ENCODE measurements at regions not wholly inside any gene's neighbourhood (a gene's known extent, or its start where the extent isn't known, plus 50 kb on each side); places are given as distances from the start of the nearest gene placed in this dataset.
"Not testable (repeated sequence)": the region's sequence is repeated elsewhere in the genome, so short reads cannot be mapped to it uniquely, and the experiment has no call there.

GRCh38 chr20:30397111-30397510, 860.4 kb upstream of the DEFB115 start:
- DNase-seq (ENCODE audit: low read depth in 6 of 9, low spot score in 9 of 9); H3K4me1 ChIP-seq (ENCODE audit: control insufficient read depth in 2 of 2, insufficient read depth in 2 of 2, low read length in 2 of 2); H3K27me3 ChIP-seq (ENCODE audit: control insufficient read depth in 2 of 2, insufficient read depth in 1 of 2, low read length in 1 of 2); H3K9me3 ChIP-seq (ENCODE audit: control insufficient read depth in 2 of 2, insufficient read depth in 1 of 2, low read length in 1 of 2); H3K4me3 ChIP-seq (ENCODE audit: low read length in 2 of 2); H3K27ac ChIP-seq (ENCODE audit: low read depth in 1 of 2, low read length in 1 of 2): not testable (repeated sequence)
- WGBS: 96% methylated on average over 2 of the region's 2 CpGs
- peaks cover 0 to 17% of the 10 kb centered on the region in 2 donors for H3K36me3 ChIP-seq (ENCODE audit: control insufficient read depth in 2 of 2, insufficient read depth in 2 of 2, low read length in 1 of 2)

GRCh38 chr20:30405061-30405460, 852.4 kb upstream of the DEFB115 start:
- peaks cover 0 to 13% of the 10 kb centered on the region in 2 donors for H3K36me3 ChIP-seq (ENCODE audit: control insufficient read depth in 2 of 2, insufficient read depth in 2 of 2, low read length in 1 of 2)
- not testable (repeated sequence) for DNase-seq (ENCODE audit: low read depth in 6 of 9, low spot score in 9 of 9); H3K4me1 ChIP-seq (ENCODE audit: control insufficient read depth in 2 of 2, insufficient read depth in 2 of 2, low read length in 2 of 2); H3K27me3 ChIP-seq (ENCODE audit: control insufficient read depth in 2 of 2, insufficient read depth in 1 of 2, low read length in 1 of 2); H3K9me3 ChIP-seq (ENCODE audit: control insufficient read depth in 2 of 2, insufficient read depth in 1 of 2, low read length in 1 of 2); H3K4me3 ChIP-seq (ENCODE audit: low read length in 2 of 2); H3K27ac ChIP-seq (ENCODE audit: low read depth in 1 of 2, low read length in 1 of 2)
- WGBS: 93% methylated on average over 17 of the region's 18 CpGs

GRCh38 chr20:30405585-30405984, 851.9 kb upstream of the DEFB115 start:
- not testable (repeated sequence) for H3K9me3 ChIP-seq (ENCODE audit: control insufficient read depth in 2 of 2, insufficient read depth in 1 of 2, low read length in 1 of 2); H3K36me3 ChIP-seq (ENCODE audit: control insufficient read depth in 2 of 2, insufficient read depth in 2 of 2, low read length in 1 of 2); DNase-seq (ENCODE audit: low read depth in 6 of 9, low spot score in 9 of 9); H3K27ac ChIP-seq (ENCODE audit: low read depth in 1 of 2, low read length in 1 of 2); H3K27me3 ChIP-seq (ENCODE audit: control insufficient read depth in 2 of 2, insufficient read depth in 1 of 2, low read length in 1 of 2); H3K4me1 ChIP-seq (ENCODE audit: control insufficient read depth in 2 of 2, insufficient read depth in 2 of 2, low read length in 2 of 2); H3K4me3 ChIP-seq (ENCODE audit: low read length in 2 of 2)
- WGBS: 91% methylated on average over 27 of the region's 27 CpGs

- not testable (repeated sequence) for DNase-seq (ENCODE audit: low read depth in 6 of 9, low spot score in 9 of 9); H3K27ac ChIP-seq (ENCODE audit: low read depth in 1 of 2, low read length in 1 of 2); H3K9me3 ChIP-seq (ENCODE audit: control insufficient read depth in 2 of 2, insufficient read depth in 1 of 2, low read length in 1 of 2); H3K27me3 ChIP-seq (ENCODE audit: control insufficient read depth in 2 of 2, insufficient read depth in 1 of 2, low read length in 1 of 2); H3K36me3 ChIP-seq (ENCODE audit: control insufficient read depth in 2 of 2, insufficient read depth in 2 of 2, low read length in 1 of 2); H3K4me1 ChIP-seq (ENCODE audit: control insufficient read depth in 2 of 2, insufficient read depth in 2 of 2, low read length in 2 of 2); H3K4me3 ChIP-seq (ENCODE audit: low read length in 2 of 2)
- WGBS: 0% methylated on average over 1 of the region's 1 CpG
These were observed 851.1 kb upstream of the DEFB115 start for GRCh38 chr20:30406370-30406769.

GRCh38 chr20:30412972-30413371, 844.5 kb upstream of the DEFB115 start:
- Histone ChIP-seq H3K4me1 (ENCODE audit: control insufficient read depth in 2 of 2, insufficient read depth in 2 of 2, low read length in 2 of 2) (no peaks in the 10 kb centered on the region), H3K27ac (ENCODE audit: low read depth in 1 of 2, low read length in 1 of 2) (no peak overlapping the region), H3K27me3 (ENCODE audit: control insufficient read depth in 2 of 2, insufficient read depth in 1 of 2, low read length in 1 of 2) (no peaks in the 10 kb centered on the region), H3K4me3 (ENCODE audit: low read length in 2 of 2) (no peak overlapping the region), H3K9me3 (ENCODE audit: control insufficient read depth in 2 of 2, insufficient read depth in 1 of 2, low read length in 1 of 2) (no peaks in the 10 kb centered on the region), H3K36me3 (ENCODE audit: control insufficient read depth in 2 of 2, insufficient read depth in 2 of 2, low read length in 1 of 2) (no peaks in the 10 kb centered on the region)
- WGBS: 96% methylated on average over 2 of the region's 2 CpGs
- no peak for DNase-seq (ENCODE audit: low read depth in 6 of 9, low spot score in 9 of 9)

GRCh38 chr20:30417387-30417786, 840.1 kb upstream of the DEFB115 start:
- H3K27ac ChIP-seq (ENCODE audit: low read depth in 1 of 2, low read length in 1 of 2); DNase-seq (ENCODE audit: low read depth in 6 of 9, low spot score in 9 of 9); H3K9me3 ChIP-seq (ENCODE audit: control insufficient read depth in 2 of 2, insufficient read depth in 1 of 2, low read length in 1 of 2); H3K36me3 ChIP-seq (ENCODE audit: control insufficient read depth in 2 of 2, insufficient read depth in 2 of 2, low read length in 1 of 2); H3K27me3 ChIP-seq (ENCODE audit: control insufficient read depth in 2 of 2, insufficient read depth in 1 of 2, low read length in 1 of 2); H3K4me1 ChIP-seq (ENCODE audit: control insufficient read depth in 2 of 2, insufficient read depth in 2 of 2, low read length in 2 of 2); H3K4me3 ChIP-seq (ENCODE audit: low read length in 2 of 2): not testable (repeated sequence)
- WGBS: 95% methylated on average over 4 of the region's 4 CpGs

GRCh38 chr20:30418378-30418777, 839.1 kb upstream of the DEFB115 start:
- not testable (repeated sequence) for H3K36me3 ChIP-seq (ENCODE audit: control insufficient read depth in 2 of 2, insufficient read depth in 2 of 2, low read length in 1 of 2); H3K4me1 ChIP-seq (ENCODE audit: control insufficient read depth in 2 of 2, insufficient read depth in 2 of 2, low read length in 2 of 2); H3K9me3 ChIP-seq (ENCODE audit: control insufficient read depth in 2 of 2, insufficient read depth in 1 of 2, low read length in 1 of 2); H3K4me3 ChIP-seq (ENCODE audit: low read length in 2 of 2); H3K27ac ChIP-seq (ENCODE audit: low read depth in 1 of 2, low read length in 1 of 2); DNase-seq (ENCODE audit: low read depth in 6 of 9, low spot score in 9 of 9); H3K27me3 ChIP-seq (ENCODE audit: control insufficient read depth in 2 of 2, insufficient read depth in 1 of 2, low read length in 1 of 2)
- 97% methylated on average over 4 of the region's 4 CpGs for WGBS

GRCh38 chr20:30419466-30419865, 838.0 kb upstream of the DEFB115 start:
- Histone ChIP-seq H3K27ac (ENCODE audit: low read depth in 1 of 2, low read length in 1 of 2) (no peak overlapping the region), H3K36me3 (ENCODE audit: control insufficient read depth in 2 of 2, insufficient read depth in 2 of 2, low read length in 1 of 2) (no peaks in the 10 kb centered on the region), H3K9me3 (ENCODE audit: control insufficient read depth in 2 of 2, insufficient read depth in 1 of 2, low read length in 1 of 2) (no peaks in the 10 kb centered on the region), H3K4me3 (ENCODE audit: low read length in 2 of 2) (no peak overlapping the region), H3K4me1 (ENCODE audit: control insufficient read depth in 2 of 2, insufficient read depth in 2 of 2, low read length in 2 of 2) (no peaks in the 10 kb centered on the region), H3K27me3 (ENCODE audit: control insufficient read depth in 2 of 2, insufficient read depth in 1 of 2, low read length in 1 of 2) (no peaks in the 10 kb centered on the region)
- WGBS: 85% methylated on average over 2 of the region's 2 CpGs
- no peak for DNase-seq (ENCODE audit: low read depth in 6 of 9, low spot score in 9 of 9)

- H3K4me3 ChIP-seq (ENCODE audit: low read length in 2 of 2); H3K27me3 ChIP-seq (ENCODE audit: control insufficient read depth in 2 of 2, insufficient read depth in 1 of 2, low read length in 1 of 2); H3K9me3 ChIP-seq (ENCODE audit: control insufficient read depth in 2 of 2, insufficient read depth in 1 of 2, low read length in 1 of 2); H3K36me3 ChIP-seq (ENCODE audit: control insufficient read depth in 2 of 2, insufficient read depth in 2 of 2, low read length in 1 of 2); H3K4me1 ChIP-seq (ENCODE audit: control insufficient read depth in 2 of 2, insufficient read depth in 2 of 2, low read length in 2 of 2); H3K27ac ChIP-seq (ENCODE audit: low read depth in 1 of 2, low read length in 1 of 2); DNase-seq (ENCODE audit: low read depth in 6 of 9, low spot score in 9 of 9): not testable (repeated sequence)
- 81% methylated on average over 7 of the region's 7 CpGs for WGBS
These were observed 837.5 kb upstream of the DEFB115 start for GRCh38 chr20:30419871-30420420.
